GF-D8 (cell line): ENCODE measurements at regions not wholly inside any gene's neighbourhood (a gene's known extent, or its start where the extent isn't known, plus 50 kb on each side); places are given as distances from the start of the nearest gene placed in this dataset.

ENCODE experiments used
- DNase-seq: peaks from one replicate; lab custom pipeline; 2025; lab: John Stamatoyannopoulos, UW

DNA sequence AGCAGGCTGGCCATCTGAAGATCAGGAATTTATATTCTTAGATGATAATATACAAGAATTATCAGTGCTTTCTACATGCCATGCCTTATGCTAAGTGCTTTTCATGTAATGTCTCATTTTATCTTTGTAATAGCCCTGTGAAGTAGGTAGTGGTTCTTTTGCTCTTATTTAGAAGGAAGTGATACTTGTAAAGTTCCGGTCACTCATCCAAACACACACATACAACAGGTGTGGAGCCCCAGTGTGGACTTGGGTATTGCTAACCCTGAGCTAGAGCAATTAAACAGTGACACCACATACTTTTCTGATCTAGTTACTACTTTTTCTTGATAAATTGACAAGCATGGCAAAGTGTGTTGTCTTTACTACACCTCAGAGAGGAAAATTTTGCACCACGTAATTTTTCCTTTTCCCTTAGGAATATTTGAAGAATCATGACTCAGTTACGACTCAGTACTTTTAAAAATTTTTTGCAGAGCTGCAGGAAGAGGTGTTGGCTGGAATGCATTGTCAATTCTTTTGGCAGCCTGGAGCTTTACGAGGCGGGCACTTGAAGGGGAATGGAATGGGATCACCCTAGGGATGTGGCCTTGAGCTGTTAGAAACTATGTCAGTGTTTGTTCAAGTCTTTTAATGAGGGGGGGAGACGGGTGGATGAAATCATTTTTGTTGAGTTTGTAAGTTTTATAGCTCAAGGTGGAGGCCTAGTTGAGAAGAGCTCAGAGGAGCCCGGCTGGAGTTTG is 212.5 kb upstream of the CELF2 start:
- no peak for DNase-seq

DNA sequence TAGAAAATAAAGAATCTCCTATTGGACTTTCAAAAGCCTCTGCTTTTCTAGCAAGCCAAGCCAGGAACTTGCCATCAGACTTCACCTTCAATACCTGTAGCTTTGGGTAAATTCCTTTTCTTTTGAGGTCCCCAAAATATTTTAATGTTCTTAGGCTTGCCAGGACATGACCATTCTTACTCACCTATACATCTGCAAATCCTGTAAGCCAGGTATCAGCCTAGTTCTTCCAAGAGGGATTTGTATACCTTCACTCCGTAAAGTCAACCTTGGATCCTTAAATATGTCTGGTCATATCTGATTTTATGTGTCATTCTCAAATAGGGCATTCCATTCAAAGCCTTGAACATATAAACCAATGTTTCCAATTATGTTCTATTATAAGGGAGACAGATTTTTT is 210.6 kb upstream of the CELF2 start:
- DNase-seq = no peak

DNA sequence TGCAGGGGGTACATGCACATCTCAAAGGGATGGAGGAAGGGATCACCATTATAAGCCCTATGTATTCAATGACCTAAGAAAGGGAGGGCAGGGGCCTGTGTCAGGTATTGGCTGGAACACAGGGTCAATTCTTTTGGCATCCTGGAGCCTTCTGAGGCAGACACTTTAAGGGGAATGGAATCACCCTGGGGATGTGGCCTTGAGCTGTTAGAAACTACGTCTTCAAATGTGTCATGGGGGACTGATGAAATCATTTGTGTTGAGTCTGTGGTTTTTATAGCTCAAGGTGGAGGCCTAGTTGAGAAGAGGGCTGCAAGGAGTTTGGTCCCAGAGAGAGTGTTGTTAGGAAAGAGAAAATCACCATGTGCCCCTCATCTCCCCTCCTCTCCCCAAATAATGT is 206.1 kb upstream of the CELF2 start:
- no peak for DNase-seq

DNA sequence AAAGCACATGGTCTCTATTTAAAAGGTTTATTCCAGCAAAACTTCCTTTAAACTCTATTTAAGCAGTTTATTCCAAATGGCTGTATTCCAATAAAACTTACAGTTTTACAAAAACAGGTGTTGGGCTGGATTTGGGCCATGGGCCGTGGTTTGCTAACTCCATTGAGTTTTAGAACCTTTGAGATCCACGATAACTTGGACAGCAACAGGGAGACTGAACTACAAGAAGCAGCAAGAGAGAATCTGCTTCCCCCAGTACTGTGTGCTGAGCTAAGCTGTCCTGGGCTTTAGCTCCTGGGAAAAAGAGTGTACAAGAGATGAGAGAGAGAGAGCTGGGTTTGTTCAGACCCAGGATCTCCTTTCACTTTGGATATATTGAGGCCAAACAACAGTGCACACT is 204.0 kb upstream of the CELF2 start:
- no peak for DNase-seq

DNA sequence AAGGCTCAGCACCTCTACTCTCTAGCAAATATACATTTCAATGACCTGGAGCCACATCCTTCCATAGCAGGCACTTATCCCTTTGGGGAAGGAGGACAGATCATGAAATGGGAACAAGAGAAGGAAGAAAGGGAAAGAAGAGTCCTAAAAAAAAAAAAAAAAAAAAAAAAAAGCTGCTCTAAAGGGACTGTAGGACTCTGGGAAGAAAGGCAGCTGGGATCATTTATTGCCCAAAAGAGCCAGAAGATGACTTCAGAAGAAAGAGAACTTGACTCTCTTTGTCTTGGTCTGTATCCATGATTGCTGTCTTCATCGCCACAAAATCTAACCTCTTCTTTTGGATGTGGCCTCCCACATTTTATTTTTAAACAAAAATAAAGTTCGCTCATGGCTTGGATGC is 203.6 kb upstream of the CELF2 start:
- no peak for DNase-seq

DNA sequence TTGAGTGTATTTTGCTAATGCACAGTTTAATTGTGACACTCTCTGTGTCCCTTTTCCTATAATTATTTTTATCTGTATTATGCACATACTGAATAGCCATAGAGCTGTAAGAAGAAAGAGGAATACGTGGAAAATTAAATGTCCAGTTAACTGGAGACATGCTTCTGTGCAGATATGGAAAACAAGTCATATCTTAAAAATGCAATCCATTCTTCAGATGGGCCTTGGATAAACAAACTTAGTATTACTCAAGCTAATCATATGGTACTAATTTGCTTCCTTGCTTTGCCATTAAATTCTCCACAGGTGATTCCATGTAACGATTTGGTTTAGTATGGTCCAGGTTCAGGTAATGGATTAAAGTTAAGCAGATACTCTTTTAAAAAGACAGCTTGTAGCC is 201.2 kb upstream of the CELF2 start:
- DNase-seq = no peak

DNA sequence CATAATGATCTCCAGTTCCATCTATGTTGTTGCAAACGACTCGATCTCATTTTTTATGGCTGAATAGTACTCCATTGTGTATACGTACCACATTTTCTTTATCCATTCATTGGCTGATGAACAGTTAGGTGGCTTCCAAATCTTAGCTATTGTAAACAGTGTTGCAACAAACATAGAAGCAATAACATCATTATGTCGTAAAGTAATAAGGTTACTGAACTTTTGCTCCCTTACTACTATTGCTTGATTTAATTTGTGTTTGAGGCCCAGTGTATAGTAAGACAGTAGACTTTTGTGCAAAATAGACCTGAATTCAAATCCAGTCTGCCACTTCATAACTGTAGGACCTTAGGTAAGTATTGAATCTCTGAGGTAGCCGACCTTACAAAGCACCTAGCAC is 200.1 kb upstream of the CELF2 start:
- DNase-seq = no peak

DNA sequence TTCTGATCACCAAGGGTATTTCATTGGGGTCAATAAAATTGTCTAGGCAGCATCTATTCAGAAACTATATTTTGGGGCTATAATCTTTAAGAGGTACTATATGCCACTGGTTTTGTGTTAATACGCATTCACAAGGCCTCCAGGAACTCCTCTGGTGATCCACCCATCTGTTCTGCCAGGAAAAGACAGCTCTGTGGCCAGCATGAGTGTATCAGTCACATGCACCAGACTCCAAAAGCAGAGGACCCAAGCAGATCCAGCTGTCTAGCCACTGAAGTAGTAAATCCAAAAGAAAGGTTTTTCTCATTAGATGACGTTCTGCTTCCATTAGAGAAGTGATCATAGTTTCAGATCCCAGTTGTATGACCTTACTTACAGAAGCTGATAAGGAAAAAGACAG is 199.6 kb upstream of the CELF2 start:
- no peak for DNase-seq

DNA sequence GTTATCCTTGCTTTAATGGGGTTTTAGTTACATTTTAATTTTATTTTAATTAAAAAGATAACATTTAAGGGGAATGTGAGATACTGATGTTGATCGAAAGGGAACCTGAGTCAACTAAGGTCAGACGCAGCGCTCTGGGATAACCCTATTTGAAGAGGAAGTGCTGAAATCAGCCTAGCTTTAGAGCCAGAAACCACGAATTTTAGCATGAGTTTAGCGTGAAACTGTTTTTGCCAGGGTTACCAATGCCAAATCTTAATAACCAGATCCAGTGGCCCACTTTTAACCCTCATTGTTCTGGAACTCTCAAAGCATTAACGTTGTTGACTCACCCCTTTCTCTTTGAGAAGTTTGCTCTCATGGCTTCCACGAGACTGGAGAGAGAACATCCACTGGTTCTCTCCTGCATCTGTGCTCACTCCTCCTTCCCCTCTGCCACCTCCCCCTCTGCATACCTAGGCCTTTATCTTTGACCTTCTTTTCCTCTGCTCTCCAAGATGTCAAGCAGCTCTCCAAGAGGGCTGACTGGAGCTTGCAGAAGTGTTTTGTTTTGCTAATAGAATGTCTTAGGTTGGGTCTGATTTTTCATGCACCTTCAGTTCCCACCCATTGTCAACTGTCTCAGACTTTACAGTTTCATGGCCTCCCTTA is 198.3 kb upstream of the CELF2 start:
- no peak for DNase-seq

DNA sequence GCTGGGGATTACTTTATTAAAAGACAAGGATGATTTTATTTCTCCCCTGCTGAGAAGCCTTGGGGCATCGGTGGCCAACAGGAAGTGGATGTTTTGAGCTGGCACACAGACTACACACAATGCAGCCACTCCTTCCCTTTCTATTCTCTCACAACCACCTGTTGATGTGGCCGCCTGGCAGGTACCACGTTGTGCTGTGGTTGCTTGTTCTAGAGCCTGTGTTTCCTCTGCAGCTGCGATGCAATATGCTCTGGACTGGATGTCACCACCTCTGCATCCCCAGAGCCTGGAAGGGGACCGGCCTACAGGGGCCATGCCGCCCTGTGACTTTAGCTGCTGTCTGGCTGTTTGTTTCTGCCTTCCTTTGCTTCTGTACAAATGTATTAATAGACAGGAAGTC is 195.7 kb upstream of the CELF2 start:
- no peak for DNase-seq

DNA sequence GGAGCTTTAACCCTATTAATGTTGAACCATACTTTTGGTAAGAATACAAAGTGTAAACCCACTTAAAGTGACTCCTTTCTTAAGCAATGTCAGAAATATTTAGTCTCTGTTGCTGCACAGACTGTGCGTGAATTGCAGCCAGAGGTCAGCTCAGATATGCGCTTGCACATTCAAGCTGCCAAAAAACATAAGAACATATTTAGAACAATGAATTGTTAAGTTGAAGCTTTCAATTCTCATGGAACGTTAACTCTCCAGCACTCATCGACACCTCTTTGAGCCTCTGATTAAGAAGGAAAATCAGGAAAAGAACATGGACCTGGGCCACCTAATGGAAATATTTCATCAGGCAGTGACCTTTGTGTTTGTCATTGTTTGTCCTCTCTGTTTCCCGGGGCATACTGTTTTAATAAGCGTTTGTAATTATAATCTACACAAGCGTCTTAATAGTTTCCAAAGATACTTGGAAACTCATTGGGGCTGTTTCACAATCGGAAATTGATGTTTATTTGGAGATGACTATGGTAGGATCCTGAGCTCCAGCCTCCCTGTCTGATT is 193.0 kb upstream of the CELF2 start:
- no peak for DNase-seq

DNA sequence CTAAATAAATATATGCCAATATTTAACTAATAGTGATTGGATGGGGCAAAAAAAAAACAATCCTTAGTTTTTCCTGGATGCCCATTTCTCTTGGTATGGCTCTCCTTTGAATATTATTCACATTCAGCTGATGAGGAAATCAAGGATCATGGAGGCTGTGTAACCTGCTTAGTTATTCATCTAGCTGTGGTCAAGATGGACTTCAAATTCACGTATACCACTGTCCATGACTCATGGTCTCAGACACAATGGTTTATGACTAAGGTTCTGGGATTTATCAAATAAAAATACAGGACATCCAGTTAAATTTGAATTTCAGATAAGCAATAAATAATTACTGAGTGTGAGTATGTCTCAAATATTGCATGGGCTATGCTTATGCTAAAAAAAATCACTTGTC is 191.5 kb upstream of the CELF2 start:
- DNase-seq = no peak

DNA sequence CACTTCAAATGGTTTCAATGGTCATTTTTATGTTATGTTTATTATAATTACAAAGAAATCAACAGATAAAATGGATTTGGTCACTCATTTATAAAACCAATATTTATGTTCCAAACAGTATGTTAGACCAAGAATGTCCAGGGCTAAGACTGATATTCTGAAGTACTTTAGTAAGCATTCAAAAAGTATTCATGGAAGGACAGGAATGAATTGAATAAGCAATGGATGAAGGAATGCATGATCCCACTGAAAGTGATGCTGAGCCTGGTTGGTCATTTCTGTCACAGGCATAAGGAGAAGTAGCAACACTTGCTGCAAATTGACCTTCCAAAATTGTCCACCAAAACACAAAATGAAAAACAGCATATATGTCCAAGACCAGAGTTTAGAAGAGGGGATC is 189.0 kb upstream of the CELF2 start:
- DNase-seq = no peak

DNA sequence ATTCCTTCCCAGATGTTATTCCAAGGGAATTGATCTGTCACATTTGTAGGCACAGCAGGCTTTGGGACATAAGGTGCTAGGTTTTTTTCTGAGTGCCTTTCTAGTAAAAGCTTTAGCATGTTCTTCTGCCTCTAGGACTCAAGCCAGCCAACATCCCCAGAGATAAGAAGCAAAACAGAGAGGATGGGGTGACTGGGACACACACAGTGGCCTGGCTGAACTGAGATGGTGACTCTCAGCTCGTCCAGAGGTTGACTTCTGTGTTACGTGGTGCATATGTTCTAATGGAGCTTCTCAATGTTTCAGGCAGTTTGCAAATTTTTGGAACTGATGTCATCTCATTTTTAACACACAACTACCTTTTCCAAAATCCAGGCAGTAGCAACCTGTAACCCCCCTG is 188.1 kb upstream of the CELF2 start:
- DNase-seq = no peak

DNA sequence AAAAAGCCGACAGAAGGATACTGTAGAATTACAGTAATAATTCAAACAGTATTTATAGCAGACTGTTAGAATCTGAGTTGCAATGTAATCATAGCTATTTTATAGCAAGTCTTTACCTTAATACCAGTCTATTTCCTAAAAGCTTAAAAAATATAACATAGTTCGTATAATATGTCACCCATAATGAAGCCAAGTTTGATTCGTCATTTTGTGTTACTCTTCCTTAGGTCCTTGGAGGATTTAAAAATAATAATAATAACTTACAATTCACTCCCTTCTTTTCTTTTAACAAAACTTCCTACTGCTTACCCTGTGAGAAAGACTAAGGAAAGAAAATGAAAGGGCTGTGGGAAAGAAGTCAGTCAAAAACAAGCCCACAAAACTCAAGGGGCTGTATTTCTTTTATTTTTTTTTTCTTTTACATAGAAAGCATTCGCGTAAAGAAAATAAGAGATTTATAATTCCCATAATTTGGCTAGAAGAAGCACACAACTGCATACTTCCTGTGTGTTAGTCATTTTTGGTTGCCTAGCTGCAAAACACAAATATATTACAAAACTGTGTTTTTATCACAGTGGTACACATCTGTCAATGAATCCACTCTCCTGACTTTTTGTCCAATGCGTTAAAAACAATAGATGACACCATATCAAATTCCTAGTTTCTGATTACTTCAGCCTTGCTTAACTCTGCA is 187.2 kb upstream of the CELF2 start:
- no peak for DNase-seq

DNA sequence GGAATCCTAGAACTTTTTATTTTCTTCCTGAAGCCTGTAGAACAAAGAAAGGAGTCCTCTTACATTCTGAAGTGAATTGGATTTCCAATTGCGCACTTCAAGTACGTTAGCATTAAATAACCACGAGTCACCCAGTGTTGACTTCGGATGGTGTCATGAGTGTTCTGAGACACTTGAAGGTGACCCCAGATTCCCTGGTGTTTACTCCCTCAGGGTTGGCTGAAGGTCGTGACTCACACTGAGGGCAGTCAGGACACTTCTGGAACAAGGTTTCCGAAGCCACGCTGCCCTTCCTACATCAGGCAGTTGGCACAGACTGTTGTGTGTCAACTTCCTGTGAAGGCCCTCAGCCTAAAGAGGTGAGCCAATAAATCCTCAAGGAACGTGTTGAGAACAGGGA is 186.6 kb upstream of the CELF2 start:
- DNase-seq = no peak

DNA sequence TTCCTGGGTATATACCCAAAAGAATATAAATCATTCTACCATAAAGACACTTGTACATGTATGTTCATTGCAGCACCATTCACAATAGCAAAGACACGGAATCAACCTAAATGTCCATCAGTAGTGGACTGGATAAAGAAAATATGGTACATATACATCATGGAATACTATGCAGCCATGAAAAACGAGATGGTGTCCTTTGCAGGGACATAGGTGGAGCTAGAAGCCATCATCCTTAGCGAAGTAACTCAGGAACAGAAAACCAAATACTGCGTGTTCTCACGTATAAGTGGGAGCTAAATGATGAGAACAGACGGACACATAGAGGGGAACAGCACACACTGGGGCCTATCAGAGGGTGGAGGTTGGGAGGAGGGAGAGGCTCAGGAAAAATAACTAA is 183.7 kb upstream of the CELF2 start:
- DNase-seq = no peak

DNA sequence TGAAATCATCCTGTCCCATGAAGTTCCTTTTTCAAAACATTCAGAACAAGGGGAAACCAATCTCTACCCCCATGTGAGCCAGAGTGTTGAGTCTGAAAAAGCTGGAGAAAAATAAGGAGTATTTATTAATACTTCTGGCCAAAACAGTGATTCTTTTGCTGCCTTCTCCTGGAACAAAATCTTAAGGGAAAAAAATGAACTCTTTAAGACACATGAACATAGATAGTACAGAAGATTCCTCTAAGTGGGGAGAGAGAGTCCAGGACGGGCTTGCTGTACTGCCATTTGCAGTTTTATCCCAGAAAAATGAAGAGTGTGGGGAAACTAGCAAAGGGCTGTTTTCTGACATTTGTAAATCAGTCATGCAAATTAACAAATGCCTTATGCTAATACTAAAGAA is 173.4 kb upstream of the CELF2 start:
- no peak for DNase-seq

DNA sequence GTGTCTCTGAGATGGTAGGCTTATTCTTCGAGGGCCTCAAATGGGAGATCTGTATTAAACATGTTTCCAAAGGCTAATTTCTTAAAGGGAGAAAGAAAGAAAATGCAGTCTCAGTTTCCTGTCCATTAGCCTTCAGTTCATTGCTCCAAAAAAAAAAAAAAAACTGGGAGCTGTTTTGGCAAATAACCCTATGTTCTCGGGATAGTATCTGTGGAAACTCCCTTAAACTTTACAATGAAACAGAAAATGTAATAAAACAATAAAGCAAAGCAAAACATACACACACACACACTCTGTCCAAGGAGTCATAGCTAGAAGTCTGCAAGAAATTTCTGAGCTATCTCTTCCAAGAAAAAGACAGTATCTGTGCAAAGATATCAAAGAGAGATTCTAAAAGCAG is 172.5 kb upstream of the CELF2 start:
- no peak for DNase-seq

DNA sequence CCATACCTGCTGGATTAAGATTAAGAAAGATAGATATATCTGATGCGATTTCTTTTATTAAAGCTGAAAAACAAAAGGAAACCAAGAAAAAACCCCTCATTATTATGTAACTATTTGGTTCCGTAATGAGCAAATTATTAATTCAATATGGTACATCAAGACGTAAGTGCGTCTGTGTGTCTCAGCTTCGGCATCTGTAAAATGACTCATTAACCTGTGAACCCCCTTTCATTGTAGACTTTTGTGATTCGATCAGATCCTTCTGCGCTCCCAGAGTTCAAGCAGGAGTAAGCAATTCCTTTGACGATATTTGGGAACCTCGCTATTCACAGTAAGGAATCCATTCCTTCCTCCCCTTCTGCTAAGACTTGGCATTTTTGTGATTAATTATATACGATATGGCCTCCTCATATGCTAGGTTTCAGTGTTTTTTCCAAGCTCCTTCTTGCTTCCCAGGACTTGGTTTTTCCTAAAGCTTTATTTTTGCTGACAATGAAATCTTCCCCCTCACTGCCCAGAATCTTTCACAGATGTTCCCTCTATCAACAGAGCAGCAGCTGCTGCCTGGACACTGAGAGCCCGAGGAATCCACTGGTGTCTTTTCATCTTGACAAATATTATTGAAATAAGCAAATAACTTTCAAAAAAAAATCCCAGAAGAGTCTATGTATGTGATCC is 171.7 kb upstream of the CELF2 start:
- DNase-seq = no peak

DNA sequence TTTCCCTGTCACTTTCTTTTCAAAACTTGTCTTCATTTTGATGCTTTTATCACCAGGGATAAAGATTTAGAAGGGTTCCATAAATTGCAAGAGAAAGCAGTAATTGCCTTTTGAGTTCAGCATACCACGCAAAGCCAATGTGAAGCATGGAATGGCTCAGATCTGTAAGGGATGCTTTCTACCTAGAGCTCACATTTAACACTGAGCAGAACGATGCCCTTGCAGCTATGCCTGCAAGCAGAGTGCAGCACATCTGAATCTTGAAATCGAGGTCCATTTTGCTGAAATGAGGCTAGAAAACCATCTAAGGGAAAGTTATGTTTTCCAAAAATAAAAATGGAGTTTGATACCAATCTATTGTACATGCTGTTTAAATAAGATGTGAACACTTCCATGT is 171.2 kb upstream of the CELF2 start:
- DNase-seq = no peak

DNA sequence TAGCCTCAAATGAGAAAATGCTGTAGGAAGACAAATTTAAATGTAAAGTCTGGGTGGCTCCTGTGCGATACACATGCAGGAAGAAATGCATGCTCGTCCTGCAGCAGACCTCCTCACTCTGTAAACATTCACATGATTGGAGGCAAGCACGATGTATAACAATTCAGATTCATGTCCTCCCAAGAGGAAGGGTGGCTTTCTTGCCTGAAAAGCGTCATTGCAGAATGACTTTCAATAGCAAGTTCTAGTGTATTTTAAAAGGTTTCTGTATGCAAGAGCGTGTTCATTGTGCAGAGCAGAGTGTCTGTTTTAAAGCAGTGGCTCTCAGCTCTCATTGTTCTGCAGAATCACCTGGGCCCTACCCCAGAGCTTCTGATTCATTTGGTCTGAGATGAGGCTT is 170.3 kb upstream of the CELF2 start:
- DNase-seq = no peak
